OCI-LY7 (cell line): ENCODE measurements at regions not wholly inside any gene's neighbourhood (a gene's known extent, or its start where the extent isn't known, plus 50 kb on each side); places are given as distances from the start of the nearest gene placed in this dataset.

Experiments used
- CTCF ChIP-seq: fragments of 200-600 bp; sonication (generic); conservative IDR thresholded peaks from 2 replicates; pipeline ENCODE4 v1.5.1; 2014; ENCODE audit warnings: mild to moderate bottlenecking, antibody characterized with exemption, low read length, moderate library complexity, mixed read lengths
- EZH2phosphoT487 ChIP-seq: fragments of 200-600 bp; sonication (generic); IDR thresholded peaks from 2 replicates; pipeline ENCODE4 v1.6.1; 2018; ENCODE audit warnings: low read depth, borderline replicate concordance, mild to moderate bottlenecking, mixed run types, antibody characterized with exemption, low read length, moderate library complexity, mixed read lengths

- TF ChIP-seq CTCF (no peak), EZH2phosphoT487 (no peak)
These were observed 179.5 kb upstream of the TBX18 start for GRCh38 chr6:84943905-84944304.
